ENCODE measurements at regions not wholly inside any gene's neighbourhood (a gene's known extent, or its start where the extent isn't known, plus 50 kb on each side); places are given as distances from the start of the nearest gene placed in this dataset.

DNA sequence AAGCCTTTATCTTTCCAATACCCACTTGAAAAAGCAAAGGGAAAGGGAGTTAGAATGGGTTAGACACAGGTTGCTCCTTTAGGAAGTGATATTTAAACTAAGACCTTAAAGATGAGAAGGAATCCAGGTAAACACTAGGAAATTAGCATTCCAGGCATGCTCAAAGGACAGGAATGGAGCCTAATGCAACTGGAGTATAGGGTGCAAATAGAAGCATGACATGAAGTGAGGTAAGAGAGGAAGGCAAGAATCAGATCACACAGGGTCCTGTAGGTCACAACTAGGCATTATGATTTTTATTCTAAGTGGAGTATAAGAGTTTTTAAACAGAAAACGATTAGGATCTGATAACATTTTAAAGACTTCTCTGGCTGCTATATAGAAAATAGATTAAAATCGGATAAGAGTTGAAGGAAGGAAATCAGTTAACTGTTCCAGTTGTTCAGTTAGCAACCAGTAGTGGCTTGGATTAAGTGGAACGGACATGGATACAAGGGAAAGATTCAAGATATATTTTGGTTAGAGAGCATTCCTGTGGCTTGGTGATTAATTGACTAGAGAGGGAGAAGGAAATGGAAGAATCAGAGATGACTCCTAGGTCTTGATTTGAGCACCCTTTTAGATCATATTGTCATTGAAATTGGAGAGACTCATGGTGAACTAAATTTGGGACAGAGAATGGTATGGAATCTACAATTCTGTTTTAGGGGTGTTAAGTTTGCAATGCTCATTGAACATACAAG is 95.9 kb downstream of the FBXO4 start:
- TF ChIP-seq, protein P1, sequence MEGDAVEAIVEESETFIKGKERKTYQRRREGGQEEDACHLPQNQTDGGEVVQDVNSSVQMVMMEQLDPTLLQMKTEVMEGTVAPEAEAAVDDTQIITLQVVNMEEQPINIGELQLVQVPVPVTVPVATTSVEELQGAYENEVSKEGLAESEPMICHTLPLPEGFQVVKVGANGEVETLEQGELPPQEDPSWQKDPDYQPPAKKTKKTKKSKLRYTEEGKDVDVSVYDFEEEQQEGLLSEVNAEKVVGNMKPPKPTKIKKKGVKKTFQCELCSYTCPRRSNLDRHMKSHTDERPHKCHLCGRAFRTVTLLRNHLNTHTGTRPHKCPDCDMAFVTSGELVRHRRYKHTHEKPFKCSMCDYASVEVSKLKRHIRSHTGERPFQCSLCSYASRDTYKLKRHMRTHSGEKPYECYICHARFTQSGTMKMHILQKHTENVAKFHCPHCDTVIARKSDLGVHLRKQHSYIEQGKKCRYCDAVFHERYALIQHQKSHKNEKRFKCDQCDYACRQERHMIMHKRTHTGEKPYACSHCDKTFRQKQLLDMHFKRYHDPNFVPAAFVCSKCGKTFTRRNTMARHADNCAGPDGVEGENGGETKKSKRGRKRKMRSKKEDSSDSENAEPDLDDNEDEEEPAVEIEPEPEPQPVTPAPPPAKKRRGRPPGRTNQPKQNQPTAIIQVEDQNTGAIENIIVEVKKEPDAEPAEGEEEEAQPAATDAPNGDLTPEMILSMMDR (IDR thresholded peaks at IDR 0.05): no peak
- TF ChIP-seq POLR2A (IDR thresholded peaks at IDR 0.05): no peak

Measured in vagina (tissue), 2 donors.